SK-N-SH treated with all-trans-retinoic acid at 6 μM for 48 hours (cell line): ENCODE measurements at regions not wholly inside any gene's neighbourhood (a gene's known extent, or its start where the extent isn't known, plus 50 kb on each side); places are given as distances from the start of the nearest gene placed in this dataset.

Experiments
- ATAC-seq: fragments of 200-7000 bp; cut with Tn5 transposase; 3 replicates; pipeline ENCODE4 v1.9.1; 2020; ENCODE audit warnings: mild to moderate bottlenecking, moderate library complexity
- ARNTL ChIP-seq: fragments of 450-650 bp; formaldehyde crosslinking; IDR thresholded peaks from 2 replicates; pipeline ENCODE4 v1.5.0; 2020; ENCODE audit warnings: low read depth, mild to moderate bottlenecking, moderate library complexity, borderline replicate concordance
- BACH2 ChIP-seq: fragments of 250-450 bp; sonication (Bioruptor Pico); IDR thresholded peaks from 2 replicates; pipeline ENCODE4 v1.9.0; 2021; ENCODE audit warnings: mild to moderate bottlenecking, borderline replicate concordance
- CREB5 ChIP-seq: fragments of 250-450 bp; sonication (Bioruptor Pico); IDR thresholded peaks from 2 replicates; pipeline ENCODE4 v1.5.1; 2020; ENCODE audit warnings: low read depth, mild to moderate bottlenecking, moderate library complexity
- CSDC2 ChIP-seq: fragments of 250-450 bp; sonication (Bioruptor Pico); IDR thresholded peaks from 2 replicates; pipeline ENCODE4 v1.5.0; 2020; ENCODE audit warnings: mild to moderate bottlenecking, moderate library complexity
- CSRNP3 ChIP-seq: fragments of 250-450 bp; sonication (Bioruptor Pico); IDR thresholded peaks from 2 replicates; pipeline ENCODE4 v1.5.1; 2021; ENCODE audit warnings: mild to moderate bottlenecking, moderate library complexity
- ESRRG ChIP-seq: fragments of 250-450 bp; sonication (Bioruptor Pico); IDR thresholded peaks from 2 replicates; pipeline ENCODE4 v1.6.1; 2021; ENCODE audit warnings: mild to moderate bottlenecking
- GLIS3 ChIP-seq: fragments of 250-450 bp; sonication (Bioruptor Pico); IDR thresholded peaks from 2 replicates; pipeline ENCODE4 v1.5.0; 2020; ENCODE audit warnings: mild to moderate bottlenecking, moderate library complexity
- ISL1 ChIP-seq: fragments of 250-450 bp; sonication (Bioruptor Pico); IDR thresholded peaks from 2 replicates; pipeline ENCODE4 v2.1.2; 2022; ENCODE audit warnings: mild to moderate bottlenecking, moderate library complexity
- OSR1 ChIP-seq: fragments of 250-450 bp; sonication (Bioruptor Pico); IDR thresholded peaks from 2 replicates; pipeline ENCODE4 v1.8.0; 2022; ENCODE audit warnings: moderate library complexity, mild to moderate bottlenecking, inconsistent platforms
- PATZ1 ChIP-seq: fragments of 250-450 bp; sonication (Bioruptor Pico); IDR thresholded peaks from 2 replicates; pipeline ENCODE4 v1.8.0; 2020; ENCODE audit warnings: mild to moderate bottlenecking, moderate library complexity, borderline replicate concordance
- POU6F1 ChIP-seq: fragments of 250-450 bp; sonication (Bioruptor Pico); IDR thresholded peaks from 2 replicates; pipeline ENCODE4 v1.8.0; 2021; ENCODE audit warnings: low read depth, mild to moderate bottlenecking, moderate library complexity, borderline replicate concordance
- PPARA ChIP-seq: fragments of 250-450 bp; sonication (Bioruptor Pico); IDR thresholded peaks from 2 replicates; pipeline ENCODE4 v1.5.0; 2020; ENCODE audit warnings: mild to moderate bottlenecking, borderline replicate concordance
- RARB ChIP-seq: fragments of 250-450 bp; sonication (Bioruptor Pico); IDR thresholded peaks from 2 replicates; pipeline ENCODE4 v1.8.0; 2021; ENCODE audit warnings: mild to moderate bottlenecking, moderate library complexity
- SNAI2 ChIP-seq: fragments of 250-450 bp; sonication (Bioruptor Pico); IDR thresholded peaks from 2 replicates; pipeline ENCODE4 v1.5.0; 2020; ENCODE audit warnings: mild to moderate bottlenecking, moderate library complexity
- TCF4 ChIP-seq: fragments of 250-450 bp; sonication (Bioruptor Pico); IDR thresholded peaks from 2 replicates; pipeline ENCODE4 v1.8.0; 2021; ENCODE audit warnings: mild to moderate bottlenecking, moderate library complexity, borderline replicate concordance
- TOX ChIP-seq: fragments of 250-450 bp; sonication (Bioruptor Pico); IDR thresholded peaks from 2 replicates; pipeline ENCODE4 v1.8.0; 2021; ENCODE audit warnings: mild to moderate bottlenecking, moderate library complexity, borderline replicate concordance
- TSHZ2 ChIP-seq: fragments of 250-450 bp; sonication (Bioruptor Pico); IDR thresholded peaks from 2 replicates; pipeline ENCODE4 v1.5.0; 2020; ENCODE audit warnings: mild to moderate bottlenecking, moderate library complexity
- ZC3H10 ChIP-seq: fragments of 250-450 bp; sonication (Bioruptor Pico); IDR thresholded peaks from 2 replicates; pipeline ENCODE4 v1.5.1; 2021; ENCODE audit warnings: mild to moderate bottlenecking, moderate library complexity
- ZFP3 ChIP-seq: fragments of 250-450 bp; sonication (Bioruptor Pico); IDR thresholded peaks from 2 replicates; pipeline ENCODE4 v1.5.0; 2020; ENCODE audit warnings: mild to moderate bottlenecking, moderate library complexity
- ZFP30 ChIP-seq: fragments of 450-650 bp; formaldehyde crosslinking; IDR thresholded peaks from 2 replicates; pipeline ENCODE4 v1.5.0; 2022; ENCODE audit warnings: mild to moderate bottlenecking, moderate library complexity
- ZNF565 ChIP-seq: fragments of 450-650 bp; formaldehyde crosslinking; conservative IDR thresholded peaks from 2 replicates; pipeline ENCODE4 v1.5.0; 2020; ENCODE audit warnings: low read depth, mild to moderate bottlenecking, moderate library complexity
- ZNF70 ChIP-seq: fragments of 450-650 bp; formaldehyde crosslinking; IDR thresholded peaks from 2 replicates; pipeline ENCODE4 v1.5.0; 2020; ENCODE audit warnings: mild to moderate bottlenecking, moderate library complexity
- ZNF8 ChIP-seq: fragments of 450-650 bp; formaldehyde crosslinking; IDR thresholded peaks from 2 replicates; pipeline ENCODE4 v1.5.0; 2020; ENCODE audit warnings: mild to moderate bottlenecking, moderate library complexity

- TF ChIP-seq TSHZ2 (CRISPR knock-in tag) (no peak), ZFP30 (CRISPR knock-in tag) (no peak)
Measured at GRCh38 chr7:123366626-123367025, 166.9 kb upstream of the SLC13A1 start (continued).

- TF ChIP-seq PATZ1 (CRISPR knock-in tag) (peak; percentile 74), CSDC2 (no peak), CSRNP3 (CRISPR knock-in tag) (peak; percentile 97), ISL1 (CRISPR knock-in tag) (peak; percentile 98), ZFP30 (CRISPR knock-in tag) (no peak), BACH2 (CRISPR knock-in tag) (no peak), ZC3H10 (CRISPR knock-in tag) (no peak), ZFP3 (no peak; the same call in 1 of the 2 replicates), SNAI2 (peak; percentile 86; the same call in 1 of the 2 replicates), PPARA (CRISPR knock-in tag) (0 out of 2 replicates have a peak, but pooled peaks have one; percentile 4), TCF4 (peak; percentile 100), TSHZ2 (CRISPR knock-in tag) (peak; percentile 100), RARB (CRISPR knock-in tag) (no peak), POU6F1 (CRISPR knock-in tag) (peak; percentile 92; the same call in 1 of the 2 replicates), TOX (CRISPR knock-in tag) (no peak), ZNF8 (CRISPR knock-in tag) (peak; percentile 62), OSR1 (CRISPR knock-in tag) (no peak), ZNF70 (CRISPR knock-in tag) (peak; percentile 16; the same call in 1 of the 2 replicates), GLIS3 (CRISPR knock-in tag) (peak; percentile 96), ARNTL (0 out of 2 replicates have a peak, but pooled peaks have one; percentile 30), ESRRG (CRISPR knock-in tag) (peak; percentile 68), CREB5 (CRISPR knock-in tag) (peak; percentile 93), ZNF565 (CRISPR knock-in tag) (0 out of 2 replicates have a peak, but pooled peaks have one; percentile 65)
- no peak for ATAC-seq
Measured at GRCh38 chr7:123360631-123361030, 160.9 kb upstream of the SLC13A1 start.
